Activated CD4-positive, alpha-beta T cell treated with anti-CD3 and anti-CD28 coated beads, Interleukin-2, amount 50 U/mL, for 16 hours (primary cell): ENCODE measurements at regions not wholly inside any gene's neighbourhood (a gene's known extent, or its start where the extent isn't known, plus 50 kb on each side); places are given as distances from the start of the nearest gene placed in this dataset.
A peak's percentile ranks its signal among the peaks of the same experiment; 100 is the strongest.
"Not testable (repeated sequence)": the region's sequence is repeated elsewhere in the genome, so short reads cannot be mapped to it uniquely, and the experiment has no call there.

Experiments used
- DNase-seq: peaks from one replicate; pipeline ENCODE4 v3.0.0-alpha.2; 2020

DNA sequence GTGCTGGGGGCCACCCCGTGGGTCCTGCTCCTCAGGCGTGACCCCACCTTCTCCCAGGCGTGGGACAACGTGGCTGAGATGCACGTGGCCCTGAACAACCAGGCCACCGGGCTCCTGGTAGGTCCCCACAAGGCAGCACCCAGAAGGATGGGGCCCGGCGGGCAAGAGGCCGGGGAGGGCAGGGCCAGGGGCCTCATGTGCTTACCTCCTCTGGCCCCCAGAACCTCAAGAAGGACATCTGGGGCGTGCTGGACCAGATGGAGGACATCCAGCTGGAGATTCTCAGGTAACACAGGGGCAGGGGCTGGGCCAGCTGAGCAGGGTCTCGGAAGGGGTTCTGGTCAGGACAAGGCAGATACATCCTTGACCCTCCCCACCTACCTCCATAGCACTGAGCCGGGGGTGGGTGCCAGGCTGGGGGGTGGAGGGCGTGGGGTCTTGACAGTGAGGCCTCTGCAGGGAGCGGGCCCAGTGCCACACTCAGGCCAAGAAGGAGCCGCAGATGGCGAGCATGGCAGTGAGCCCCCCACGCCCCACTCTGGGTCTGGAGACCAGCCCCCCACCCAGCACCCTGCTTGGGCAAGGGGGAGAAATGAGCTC lies 186.3 kb downstream of the IGLL1 start:
- DNase-seq: no peak

DNA sequence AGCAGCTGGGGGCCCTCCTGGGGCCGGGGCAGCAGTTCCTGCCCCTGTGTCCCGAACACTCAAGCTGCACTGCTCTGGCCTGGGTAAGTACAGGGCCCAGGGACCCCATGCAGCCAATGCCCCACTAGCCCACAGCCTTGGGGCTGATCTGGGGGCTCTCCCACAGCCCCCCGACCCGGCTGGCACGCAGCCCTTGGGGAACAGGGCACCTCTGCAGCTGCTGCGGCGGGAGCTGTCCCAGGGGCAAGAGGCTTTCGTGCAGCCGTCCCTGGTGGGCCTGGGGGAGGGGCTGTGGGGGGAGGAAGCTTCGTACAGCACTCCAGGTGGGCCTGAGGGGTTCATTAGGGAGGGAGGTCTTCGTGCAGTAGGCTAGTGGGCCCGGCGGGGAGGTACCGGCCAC lies 186.9 kb downstream of the IGLL1 start:
- DNase-seq: not testable (repeated sequence)

DNA sequence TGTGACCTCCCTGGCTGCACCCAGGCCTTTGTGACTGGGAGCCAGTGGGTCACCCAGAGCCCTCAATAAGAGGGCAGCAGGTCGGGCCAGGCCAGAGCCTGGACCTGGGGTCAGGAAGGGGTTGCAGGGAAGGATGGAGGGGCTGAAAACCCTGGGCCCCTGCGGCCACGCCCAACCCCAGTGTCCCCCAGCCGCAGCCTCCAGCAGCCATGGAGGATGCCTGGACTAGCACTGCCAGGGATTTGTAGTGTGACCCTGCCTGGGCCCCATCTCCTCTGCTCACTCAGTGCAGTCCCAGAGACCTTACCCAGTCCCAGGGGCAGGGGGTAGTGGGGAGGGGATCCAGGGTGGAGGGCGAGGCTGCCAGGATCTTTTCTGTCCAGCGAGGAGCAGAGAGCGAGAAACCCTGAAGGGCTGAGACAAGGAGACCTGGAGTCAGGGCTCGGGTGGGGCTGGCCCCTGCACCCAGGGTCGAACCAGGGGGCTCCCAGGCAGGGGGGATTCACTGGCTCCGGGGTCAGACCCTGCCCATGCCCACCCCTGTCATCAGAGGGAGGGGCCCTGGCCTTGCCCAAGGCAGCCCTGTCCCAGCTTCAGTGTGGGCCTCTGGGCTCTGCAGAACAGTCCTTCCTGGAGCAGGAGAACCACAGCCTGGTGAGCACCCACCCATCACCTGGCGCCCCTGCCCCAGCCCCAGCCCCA lies 187.5 kb downstream of the IGLL1 start:
- DNase-seq: no peak

DNA sequence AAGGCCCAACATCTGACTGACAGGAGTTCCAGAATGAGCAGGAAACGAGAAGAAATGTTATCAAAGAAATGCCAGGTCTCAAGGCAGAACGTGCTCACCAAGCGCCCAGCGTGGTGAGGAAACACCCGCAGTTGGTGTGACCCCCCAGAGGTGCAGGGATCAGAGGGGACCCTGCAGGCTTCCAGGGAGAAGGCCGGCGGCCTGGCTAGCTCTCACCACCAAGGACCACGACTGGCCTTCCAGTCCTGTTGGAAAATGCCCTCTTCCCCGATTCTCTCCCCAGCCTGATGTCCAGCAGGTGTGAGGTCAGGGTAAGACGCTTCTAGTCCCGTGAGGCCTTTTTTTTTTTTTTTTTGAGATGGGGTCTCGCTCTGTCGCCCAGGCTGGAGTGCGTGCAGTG lies 189.1 kb downstream of the IGLL1 start:
- DNase-seq: no peak

DNA sequence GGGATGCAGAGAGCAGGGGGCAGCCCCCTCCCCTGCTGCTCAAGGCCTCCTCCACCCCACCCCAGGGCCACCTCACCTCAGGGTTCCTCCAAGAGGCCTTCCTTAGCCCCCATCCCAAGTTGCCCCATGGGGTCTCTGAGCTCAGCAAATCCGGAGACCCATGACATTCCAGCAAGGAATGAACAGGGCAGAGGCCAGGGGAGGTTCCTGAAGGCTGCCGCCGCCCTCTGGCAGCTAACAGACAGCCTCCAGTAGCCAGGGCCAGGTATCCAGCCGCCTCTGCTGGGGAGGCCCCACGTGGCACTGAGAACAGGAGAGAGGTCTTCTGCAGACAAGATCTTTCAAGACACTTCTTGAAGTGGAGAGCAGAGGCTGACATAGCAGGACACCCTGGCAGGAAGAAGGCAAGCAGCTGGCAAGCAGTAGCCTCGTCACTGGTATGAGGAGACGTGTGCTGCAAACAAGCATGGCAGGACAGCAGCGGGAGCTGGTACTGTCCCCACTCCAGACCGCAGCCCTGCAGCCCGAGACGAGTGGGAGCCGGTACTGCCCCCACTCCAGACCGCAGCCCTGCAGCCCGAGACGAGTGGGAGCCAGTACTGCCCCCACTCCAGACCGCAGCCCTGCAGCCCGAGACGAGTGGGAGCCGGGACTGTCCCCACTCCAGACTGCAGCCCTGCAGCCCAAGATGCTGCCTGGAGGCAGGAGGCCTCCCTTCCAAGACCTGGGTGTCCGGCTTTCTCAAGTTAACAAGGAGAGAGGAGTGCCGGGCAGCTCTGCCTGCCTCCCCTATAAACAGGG lies 190.6 kb downstream of the IGLL1 start:
- no peak for DNase-seq

DNA sequence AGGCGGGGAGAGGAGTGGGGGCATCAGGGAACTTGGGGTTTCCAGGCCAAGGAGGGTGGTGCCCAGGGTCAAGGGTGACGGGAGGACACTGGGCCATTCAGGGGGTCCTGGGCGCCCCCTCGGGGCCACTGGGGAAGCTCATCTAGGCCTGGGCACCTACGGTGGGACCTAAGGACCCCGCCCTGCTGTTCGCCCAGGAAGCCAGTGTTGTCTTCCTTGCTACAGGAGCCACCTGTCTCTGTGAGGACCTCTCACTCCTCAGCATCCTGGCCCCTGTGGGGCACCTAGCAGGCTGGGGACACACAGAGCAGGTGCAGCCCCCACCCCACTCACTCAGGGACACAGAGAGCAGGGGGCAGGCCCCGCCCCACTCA lies 191.6 kb downstream of the IGLL1 start:
- no peak for DNase-seq

DNA sequence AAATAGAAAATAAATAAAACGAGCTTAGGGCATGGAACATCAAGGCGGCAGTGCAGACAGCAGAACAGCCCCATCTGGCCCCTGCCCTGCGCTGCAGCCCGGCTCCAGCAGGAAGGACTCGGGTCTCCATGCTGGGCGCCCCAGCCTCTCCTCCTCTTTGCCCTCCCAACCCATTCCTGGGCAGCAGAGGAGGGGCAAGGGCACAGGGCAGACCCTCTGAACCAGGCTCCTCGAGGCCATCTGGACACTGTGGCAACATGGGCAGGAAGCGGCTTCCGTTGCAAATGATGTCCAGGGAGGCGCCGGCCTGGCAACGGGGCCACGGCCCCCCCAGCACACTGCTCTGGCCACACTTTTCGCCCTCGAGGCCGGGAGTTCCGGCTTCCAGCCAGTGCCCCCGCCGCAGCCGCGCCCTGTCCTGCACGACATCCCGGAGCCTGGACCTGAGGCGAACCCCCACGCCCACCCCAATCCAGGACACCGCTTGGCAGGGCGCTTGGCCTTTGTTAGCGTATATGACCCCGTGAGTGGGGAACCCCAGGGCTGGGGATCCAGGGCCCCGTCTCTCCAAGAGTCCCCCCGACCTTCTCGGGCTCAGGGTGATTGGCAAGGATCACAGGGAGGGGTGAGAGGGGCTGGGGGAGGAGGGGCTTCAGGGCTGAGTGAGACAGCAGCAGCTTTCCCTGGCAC lies 192.1 kb downstream of the IGLL1 start:
- no peak for DNase-seq

DNA sequence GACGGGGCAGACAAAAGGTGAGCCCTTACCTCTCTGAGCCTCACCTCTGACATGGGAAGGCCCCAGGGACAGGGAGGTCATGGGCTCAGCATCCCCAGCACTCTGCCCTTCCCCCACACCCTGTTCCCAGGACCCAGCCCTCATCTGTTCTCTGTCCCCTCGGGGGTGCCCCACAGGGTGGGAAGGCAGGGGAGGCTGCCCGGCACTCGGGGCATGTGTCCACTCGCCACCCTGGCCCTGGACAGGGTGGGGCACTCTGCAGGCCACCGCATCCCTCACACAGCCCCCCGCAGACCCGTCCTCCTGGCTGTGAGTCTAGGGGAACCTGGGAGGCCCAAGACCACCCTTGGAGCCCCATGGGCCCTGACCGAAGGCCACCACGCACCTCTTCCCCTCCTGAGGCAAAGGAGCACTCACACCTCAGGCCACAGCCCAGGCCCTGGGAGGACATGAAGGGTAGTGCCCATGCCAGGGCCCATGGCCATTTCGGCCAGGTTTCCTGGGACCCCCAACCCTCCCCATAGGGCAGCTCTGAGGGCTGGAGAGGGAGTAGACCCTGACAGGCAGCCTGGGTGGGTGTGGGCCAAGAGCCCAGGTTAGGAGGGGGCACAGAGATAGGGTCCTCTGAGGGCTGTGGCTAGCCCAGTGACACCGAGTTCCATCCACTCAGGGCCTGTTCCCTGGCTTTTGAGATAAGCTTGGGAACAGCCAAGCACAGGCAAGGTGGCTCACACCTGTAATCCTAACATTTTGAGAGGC lies 193.1 kb downstream of the IGLL1 start:
- DNase-seq: no peak

DNA sequence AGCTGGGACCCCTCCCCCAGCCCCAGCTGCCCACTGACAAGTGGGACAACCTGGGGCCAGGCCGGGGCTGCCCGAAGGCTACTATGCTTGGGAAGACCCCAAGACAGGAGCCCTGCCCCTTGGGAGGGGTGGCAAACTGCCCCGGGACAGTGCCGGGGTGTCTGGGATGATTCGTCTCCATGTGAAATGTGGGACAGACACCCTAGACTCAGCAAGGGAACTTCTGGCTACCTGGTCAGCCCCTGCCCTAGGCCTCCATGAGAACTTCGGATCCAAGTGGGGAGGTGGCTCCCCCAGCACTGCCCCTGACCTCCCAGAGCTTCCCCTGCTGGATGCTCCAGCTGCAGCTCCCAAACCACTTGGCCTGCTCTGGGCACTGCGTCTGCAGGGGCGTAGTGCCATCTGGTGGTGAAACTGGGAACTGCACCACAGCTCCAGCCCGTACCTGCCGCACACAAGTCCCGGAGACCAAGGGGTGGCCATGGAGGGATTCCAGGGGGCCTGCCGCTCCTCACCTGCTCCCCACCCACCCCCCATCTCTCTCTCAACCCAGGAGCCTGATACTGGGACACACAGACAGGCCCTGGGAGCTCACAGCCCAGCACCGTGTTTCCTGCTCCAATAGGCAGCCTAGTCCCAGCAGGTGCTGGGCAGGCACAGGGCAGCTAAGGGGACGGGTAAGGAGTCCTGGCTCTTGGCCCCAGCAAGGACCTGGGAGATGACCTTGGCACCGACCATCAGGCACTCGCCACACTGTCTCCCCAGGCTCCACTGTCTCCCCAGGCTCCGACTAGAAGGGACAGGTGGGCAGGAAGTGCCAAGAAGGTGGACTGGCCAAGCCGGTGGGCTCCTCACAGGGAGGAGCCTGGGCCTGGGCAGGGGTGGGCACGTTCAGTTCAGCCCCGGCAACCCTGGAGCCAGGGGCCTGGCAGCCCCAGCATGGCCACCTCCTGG lies 194.1 kb downstream of the IGLL1 start:
- peak; percentile 82 for DNase-seq

DNA sequence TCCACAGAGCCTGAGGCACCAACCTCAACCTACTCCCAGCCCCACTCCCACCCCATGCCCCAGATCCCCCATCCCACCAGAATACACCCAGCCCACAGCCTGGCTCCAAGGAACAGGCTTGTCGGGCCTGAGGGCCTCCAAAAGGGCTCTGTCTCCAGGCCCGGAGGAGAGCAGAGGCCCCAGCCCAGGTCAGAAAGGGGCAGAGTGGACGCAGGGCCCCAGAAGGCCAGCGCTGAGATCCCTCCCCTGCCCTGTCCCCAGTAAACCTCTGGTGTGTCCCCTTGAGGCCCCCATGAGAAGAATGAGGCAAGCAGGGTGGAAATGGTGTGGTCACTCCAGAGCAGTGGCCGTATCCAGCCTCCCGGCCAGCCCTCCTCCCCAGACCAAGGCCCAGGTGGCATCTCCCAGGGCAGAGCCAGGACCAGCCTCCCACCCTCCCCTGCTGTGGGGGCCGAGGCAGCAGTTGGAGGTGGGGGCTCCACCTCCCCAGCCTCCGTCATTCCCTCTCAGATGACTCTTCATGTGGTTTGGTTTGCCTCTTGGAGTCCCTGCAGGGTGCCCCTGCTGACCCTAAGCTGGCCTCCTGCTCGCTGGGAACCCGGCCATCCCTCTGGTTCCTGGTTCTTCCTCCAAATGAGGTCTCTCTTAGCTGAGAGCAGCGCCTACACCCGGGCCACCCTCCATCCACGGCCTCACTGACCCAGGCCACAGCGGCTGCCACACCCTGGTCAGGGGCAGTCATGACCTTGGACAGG lies 195.0 kb downstream of the IGLL1 start:
- no peak for DNase-seq

DNA sequence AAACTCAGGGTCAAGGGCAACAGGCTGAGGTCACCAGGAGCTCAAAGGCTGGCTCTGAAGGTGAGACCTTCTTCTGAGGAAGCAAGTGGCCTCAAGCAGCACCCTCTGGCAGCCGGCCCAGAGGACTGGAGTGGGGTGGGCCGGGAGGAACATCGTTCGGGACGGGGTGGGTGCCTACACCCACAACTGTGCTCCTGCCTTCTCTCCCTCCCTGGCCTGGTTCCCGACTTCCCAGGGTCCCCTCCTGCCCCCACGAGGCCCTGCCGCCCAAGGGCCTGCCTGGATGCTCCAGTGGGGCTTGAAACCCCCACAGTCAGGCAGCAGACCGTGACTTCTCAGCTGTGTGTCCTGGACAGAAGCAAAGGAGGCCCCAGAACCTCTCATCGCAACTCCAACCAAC lies 195.7 kb downstream of the IGLL1 start:
- no peak for DNase-seq

DNA sequence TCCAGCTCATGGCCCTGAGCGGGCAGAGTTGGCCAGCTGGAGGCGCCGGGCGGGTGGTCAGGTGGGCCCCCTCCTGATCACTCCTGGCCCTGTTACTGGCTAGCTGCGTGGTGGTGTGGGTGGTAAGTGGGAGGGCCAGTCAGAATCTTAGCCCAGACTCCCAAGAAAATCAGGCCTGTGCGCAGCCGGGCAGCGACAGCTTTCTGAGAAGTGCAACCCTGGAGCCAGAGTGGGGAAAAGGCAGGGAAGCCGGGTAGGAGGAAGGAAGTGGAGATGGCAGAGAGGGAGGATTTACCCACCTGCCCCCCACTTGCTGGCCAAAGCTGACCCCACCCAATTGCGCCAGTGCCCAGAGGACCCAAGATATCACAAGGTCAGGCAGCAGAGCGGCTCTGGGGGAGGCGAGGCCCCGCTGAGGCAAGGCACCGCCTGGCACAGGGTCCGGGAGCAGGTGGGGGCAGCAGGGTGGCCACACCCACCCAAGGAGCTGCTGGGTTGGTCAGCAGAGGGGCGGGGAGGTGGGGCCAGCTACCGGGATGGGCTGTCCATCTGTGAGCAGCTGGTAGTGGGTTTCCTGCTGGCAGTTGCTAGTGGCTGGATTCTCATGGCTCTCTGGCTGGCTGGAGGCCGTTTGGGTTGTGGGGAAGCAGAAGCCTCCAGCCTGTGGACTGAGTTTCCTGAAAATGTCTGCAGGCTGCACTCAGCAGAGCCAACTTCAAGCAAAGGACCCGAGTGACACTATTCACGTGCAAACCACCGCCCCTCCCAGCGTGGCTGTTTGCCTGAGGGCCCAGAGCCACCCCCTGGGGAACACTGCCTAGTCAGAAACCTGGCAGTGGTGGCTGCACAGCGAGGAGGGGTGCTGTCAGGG lies 196.4 kb downstream of the IGLL1 start:
- DNase-seq: no peak

DNA sequence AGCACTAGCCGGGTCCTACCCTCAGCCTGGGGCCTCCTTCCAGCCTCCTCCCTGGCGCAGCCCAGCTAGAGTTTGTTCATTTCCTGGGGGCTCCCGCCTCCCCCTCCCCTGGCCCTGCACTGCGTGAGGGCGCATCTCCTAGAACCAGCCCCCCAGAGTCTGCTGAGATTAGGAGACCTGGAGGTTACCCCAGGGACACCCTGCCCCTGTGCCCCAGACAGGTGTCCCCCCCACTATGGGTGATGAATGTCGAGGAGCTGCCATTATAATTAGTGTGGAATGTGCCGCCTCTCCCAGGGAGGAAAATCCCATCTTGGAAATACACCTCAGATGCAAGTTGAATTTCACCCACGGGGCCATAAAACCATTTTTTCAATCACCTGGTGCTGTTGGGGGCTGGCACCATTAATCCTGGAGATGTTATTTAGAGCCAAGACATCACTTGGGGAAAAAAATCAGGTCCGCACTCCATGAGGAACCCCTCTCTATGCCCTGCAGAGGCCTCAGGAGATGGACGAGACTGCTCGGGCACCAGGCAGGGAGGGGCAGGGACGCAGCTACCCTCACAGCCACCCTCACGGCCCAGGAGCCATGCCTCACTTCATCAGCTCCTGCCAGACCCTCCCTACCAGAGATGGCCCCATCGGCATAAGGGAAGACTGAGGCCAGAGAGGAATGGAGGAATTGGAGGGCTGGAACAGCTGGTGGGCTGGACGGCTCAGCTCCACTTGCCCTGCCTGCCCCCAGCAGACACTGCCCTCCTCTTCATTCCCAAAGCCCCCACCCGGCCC lies 197.5 kb downstream of the IGLL1 start:
- DNase-seq: no peak

DNA sequence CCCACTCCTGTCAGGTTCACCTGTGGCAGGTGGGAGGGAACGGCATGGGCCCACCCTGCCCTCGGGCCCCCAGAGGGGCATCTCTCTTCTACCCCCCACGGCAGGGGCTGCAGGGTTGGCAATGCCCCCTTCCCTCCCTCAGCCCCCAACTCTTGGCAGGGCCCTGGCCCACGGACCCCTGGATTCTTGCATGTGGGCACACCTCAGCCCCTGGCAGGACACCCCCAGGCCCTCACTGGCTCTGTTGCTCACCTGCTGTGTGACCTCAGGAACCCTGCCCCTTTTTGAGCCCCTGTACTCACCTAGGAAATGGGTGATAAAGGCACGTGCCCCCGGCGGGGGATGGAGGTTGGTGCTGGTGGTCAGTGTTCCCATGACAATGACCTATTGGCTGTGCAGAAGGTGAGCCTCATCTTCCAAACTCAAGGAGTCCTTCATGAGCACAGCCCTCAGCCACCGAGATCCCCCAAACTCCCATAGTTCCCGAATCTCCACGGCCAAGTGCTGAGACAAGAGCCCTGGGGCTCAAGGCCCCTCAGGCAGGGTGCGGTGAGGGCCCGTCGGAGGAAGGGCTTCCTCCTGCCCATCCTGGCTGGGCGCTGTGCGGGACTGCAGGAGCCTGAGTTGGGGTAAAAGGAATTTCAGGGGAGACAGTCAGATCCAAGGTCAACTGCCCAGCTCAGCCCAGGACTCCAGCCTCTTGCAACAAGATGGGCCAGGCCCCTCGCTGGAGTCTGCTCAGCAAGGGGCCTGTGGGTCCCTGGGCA lies 198.2 kb downstream of the IGLL1 start:
- DNase-seq: no peak

DNA sequence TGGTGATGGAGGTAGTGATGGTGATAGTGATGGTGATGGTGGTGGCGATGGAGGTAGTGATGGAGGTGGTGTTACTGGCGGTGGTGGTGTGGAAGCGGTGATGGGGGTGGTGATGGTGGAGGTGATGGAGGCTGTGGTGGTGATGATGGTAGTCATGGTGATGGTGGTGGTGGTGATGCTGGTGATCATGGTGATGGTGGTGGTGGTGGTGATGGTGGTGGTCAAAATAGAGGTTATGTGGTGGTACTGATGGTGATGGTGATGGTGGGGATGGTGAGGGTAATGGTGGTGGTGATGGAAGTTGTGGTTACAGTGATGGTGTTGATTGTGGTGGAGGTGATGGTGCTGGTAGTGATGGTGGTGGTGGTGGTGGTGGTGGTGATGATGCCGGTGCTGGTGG lies 199.2 kb downstream of the IGLL1 start:
- DNase-seq: no peak

DNA sequence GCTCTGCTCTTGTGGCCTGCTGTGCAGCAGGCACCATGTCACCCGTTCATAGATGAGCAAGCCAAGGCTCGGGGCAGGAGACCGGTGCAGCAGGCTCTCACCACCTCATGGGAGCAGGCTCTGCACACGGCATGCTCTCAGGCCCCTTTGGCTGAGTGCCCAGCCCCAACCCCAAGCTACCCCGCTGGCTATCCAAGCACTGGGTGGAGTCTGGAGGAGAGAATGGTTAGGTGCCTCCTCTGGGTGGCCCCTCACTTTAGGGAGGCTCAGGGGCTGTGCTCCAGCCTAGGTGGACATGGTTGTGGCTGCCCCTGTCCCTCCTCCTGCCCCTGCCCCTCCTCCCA lies 199.9 kb downstream of the IGLL1 start:
- no peak for DNase-seq

DNA sequence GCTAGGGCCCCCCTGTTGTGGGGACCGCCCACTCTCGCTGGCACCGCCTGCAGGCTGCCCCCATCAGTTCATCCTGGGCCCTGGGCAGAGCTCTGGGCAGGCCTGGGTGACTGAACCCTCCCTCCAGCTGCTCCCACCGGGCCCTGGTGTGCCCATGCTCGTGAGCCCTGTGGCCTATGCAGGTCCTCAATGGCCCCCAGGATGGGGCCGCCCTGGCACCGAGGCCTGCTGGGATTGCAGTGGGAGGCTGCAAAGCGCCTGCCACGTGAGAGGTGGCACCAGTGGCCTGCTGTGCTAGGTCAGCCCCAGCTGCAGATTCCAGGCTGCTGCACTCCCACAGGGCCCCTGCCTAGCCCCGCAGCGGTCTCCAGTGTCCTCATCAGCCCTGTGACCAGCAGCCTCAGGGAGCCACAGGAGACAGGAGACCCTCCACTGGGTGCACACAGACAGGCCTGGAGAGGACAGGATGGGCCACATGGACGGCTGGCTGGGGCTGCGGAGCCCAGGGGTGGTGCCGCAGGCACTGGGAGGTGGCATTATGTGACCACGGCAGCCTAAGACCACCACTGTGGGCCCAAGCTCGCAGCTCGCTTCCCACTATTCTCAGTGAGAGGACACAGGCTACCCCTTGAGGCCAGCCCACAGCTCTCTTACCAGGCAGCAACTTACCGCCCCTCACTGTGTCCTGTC lies 199.4 kb downstream of the BCR start:
- DNase-seq: not testable (repeated sequence)

DNA sequence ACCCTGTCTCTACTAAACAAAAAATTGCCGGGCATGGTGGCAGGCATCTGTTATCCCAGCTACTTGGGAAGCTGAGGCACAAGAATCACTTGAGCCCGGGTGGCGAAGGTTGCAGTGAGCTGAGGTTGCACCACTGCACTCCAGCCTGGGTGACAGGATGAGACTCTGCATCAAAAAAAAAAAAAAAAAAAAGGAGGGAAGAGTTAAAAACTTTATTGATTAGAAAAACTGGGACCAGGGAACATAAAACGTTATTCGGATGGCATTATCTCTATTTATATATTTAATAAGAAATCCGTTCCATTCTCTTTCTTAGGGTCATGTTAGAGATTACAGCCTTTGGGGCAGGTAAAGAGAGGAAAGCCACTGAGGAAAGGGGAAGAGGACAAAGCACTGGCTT lies 197.5 kb downstream of the BCR start:
- no peak for DNase-seq
